ENCODE measurements at regions not wholly inside any gene's neighbourhood (a gene's known extent, or its start where the extent isn't known, plus 50 kb on each side); places are given as distances from the start of the nearest gene placed in this dataset.

DNA sequence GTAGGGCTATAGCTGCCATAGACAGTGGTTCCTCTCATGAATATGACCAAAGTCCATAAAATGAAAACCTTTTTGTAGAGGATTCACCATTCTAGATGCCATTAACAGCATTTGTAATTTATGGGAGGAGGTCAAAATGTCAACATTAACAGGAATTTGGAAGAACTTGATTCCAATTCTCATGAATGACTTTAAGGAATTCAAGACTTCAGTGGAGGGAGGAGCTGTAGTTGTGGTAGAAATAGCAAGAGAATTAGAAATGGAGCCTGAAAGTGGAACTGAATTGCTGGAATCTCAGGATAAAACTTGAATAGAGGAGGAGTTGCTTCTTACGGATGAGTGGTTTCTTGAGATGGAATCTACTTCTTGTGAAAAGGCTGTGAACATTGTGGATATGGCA is 65.4 kb upstream of the ESRRG start:
- TF ChIP-seq, protein P1, sequence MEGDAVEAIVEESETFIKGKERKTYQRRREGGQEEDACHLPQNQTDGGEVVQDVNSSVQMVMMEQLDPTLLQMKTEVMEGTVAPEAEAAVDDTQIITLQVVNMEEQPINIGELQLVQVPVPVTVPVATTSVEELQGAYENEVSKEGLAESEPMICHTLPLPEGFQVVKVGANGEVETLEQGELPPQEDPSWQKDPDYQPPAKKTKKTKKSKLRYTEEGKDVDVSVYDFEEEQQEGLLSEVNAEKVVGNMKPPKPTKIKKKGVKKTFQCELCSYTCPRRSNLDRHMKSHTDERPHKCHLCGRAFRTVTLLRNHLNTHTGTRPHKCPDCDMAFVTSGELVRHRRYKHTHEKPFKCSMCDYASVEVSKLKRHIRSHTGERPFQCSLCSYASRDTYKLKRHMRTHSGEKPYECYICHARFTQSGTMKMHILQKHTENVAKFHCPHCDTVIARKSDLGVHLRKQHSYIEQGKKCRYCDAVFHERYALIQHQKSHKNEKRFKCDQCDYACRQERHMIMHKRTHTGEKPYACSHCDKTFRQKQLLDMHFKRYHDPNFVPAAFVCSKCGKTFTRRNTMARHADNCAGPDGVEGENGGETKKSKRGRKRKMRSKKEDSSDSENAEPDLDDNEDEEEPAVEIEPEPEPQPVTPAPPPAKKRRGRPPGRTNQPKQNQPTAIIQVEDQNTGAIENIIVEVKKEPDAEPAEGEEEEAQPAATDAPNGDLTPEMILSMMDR (IDR thresholded peaks at IDR 0.05): no peak
- TF ChIP-seq POLR2A (IDR thresholded peaks at IDR 0.05): no peak
